ENCODE measurements at regions not wholly inside any gene's neighbourhood (a gene's known extent, or its start where the extent isn't known, plus 50 kb on each side); places are given as distances from the start of the nearest gene placed in this dataset.

DNA sequence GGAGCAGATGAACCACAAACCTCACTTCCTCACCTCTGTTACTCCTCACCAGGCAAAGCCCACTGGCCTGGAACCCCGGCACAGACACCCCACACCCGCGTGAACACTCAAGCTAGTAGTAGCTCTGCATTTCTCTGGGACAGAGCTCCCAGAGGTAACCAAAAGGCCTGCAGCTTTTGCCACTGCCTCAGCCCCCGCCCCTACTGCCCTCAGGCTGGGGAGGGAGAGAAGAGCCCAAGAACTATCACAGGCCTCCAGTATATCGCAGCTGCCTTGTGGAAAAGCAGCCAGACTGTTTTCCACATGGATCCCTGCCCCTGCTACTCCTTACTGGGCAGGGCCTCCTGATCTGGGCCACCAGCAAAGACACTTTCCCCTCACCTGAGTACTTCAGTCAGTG, 728.7 kb upstream of the ACTRT1 start:
- ATAC-seq (replicated peaks; ENCODE audit: extremely low read depth, poor library complexity, severe bottlenecking) = no peak
- Mint-ChIP-seq H3K4me3 (no peak overlapping the region), H3K9me3 (peaks cover 7% of the 10 kb centered on the region), H3K4me1 (peaks cover 15% of the 10 kb centered on the region), H3K27ac (ENCODE audit: low read depth) (no peak overlapping the region), H3K36me3 (ENCODE audit: insufficient read depth) (no peaks in the 10 kb centered on the region), H3K27me3 (no peaks in the 10 kb centered on the region)
- DNase-seq (ENCODE audit: low spot score in 2 of 2) = no peak

DNA sequence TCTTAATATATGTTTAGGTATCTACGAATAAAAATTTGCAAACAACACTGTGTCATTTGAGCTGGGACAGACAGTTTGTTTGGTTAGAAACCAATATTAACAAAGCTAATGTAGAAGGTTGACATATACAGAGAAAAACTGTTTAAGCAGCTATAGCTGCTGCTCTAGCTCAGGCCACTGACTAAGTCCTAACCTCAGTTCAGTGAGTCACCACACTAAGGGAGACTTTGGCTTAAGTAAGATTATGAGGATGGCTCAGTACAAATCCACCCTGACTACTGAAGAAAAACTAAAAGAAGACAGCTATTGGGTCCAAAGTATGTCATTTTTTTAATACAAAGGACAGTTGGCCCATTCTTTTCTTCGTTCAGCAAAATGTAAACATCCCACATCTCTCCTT, 717.3 kb upstream of the ACTRT1 start:
- H3K27ac Mint-ChIP-seq (ENCODE audit: low read depth) = no peak overlapping the region
- no peaks in the 10 kb centered on the region for H3K36me3 Mint-ChIP-seq (ENCODE audit: insufficient read depth)
- ATAC-seq (replicated peaks; ENCODE audit: extremely low read depth, poor library complexity, severe bottlenecking) = no peak
- no peaks in the 10 kb centered on the region for H3K27me3 Mint-ChIP-seq
- H3K4me3 Mint-ChIP-seq = no peak overlapping the region
- DNase-seq (ENCODE audit: low spot score in 2 of 2) = no peak
- peaks cover 11% of the 10 kb centered on the region for H3K9me3 Mint-ChIP-seq
- no peaks in the 10 kb centered on the region for H3K4me1 Mint-ChIP-seq

DNA sequence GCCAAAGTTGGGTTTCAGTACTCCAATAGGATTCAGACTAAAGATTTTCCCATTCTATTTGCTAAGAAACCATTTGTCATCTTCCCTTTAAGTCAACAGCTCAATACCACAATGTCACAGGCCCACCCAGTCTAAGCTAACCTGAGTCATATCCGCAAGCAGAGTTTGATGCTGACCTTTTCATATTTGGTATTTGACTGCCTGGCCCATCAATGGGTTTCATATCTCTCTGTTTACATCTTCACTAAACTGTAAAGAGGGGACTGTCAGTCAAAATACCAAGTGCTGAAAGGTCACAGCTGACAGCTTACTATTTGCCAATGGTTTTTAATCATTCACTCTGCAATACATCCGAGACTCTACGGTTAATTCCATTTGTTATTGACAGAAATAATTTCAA, 707.5 kb upstream of the ACTRT1 start:
- no peak for ATAC-seq (replicated peaks; ENCODE audit: extremely low read depth, poor library complexity, severe bottlenecking)
- no peak overlapping the region for H3K27ac Mint-ChIP-seq (ENCODE audit: low read depth)
- peaks cover 5% of the 10 kb centered on the region for H3K9me3 Mint-ChIP-seq
- H3K36me3 Mint-ChIP-seq (ENCODE audit: insufficient read depth) = no peaks in the 10 kb centered on the region
- H3K27me3 Mint-ChIP-seq = no peaks in the 10 kb centered on the region
- H3K4me1 Mint-ChIP-seq = no peaks in the 10 kb centered on the region
- H3K4me3 Mint-ChIP-seq = no peak overlapping the region
- no peak for DNase-seq (ENCODE audit: low spot score in 2 of 2)

DNA sequence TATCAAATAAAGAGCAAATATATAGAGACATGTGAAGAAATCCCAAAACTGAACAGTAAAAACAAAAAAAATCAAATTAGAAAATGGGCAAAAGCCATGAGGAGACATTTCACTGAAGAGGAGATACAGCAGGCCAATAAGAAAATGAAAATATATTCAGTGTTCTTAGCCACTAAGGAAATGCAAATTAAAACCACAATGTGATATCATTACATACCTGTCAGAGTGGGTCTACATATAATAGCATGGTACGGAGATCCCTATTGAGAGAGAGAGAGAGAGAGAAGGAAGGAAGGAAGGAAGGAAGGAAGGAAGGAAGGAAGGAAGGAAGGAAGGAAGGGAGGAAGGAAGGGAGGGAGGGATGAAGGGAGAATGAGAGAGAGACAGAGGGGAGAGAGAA, 707.0 kb upstream of the ACTRT1 start:
- no peaks in the 10 kb centered on the region for H3K36me3 Mint-ChIP-seq (ENCODE audit: insufficient read depth)
- no peak overlapping the region for H3K27ac Mint-ChIP-seq (ENCODE audit: low read depth)
- H3K4me3 Mint-ChIP-seq = no peak overlapping the region
- H3K27me3 Mint-ChIP-seq = no peaks in the 10 kb centered on the region
- no peak for ATAC-seq (replicated peaks; ENCODE audit: extremely low read depth, poor library complexity, severe bottlenecking)
- DNase-seq (ENCODE audit: low spot score in 2 of 2) = no peak
- no peaks in the 10 kb centered on the region for H3K9me3 Mint-ChIP-seq
- H3K4me1 Mint-ChIP-seq = no peaks in the 10 kb centered on the region

DNA sequence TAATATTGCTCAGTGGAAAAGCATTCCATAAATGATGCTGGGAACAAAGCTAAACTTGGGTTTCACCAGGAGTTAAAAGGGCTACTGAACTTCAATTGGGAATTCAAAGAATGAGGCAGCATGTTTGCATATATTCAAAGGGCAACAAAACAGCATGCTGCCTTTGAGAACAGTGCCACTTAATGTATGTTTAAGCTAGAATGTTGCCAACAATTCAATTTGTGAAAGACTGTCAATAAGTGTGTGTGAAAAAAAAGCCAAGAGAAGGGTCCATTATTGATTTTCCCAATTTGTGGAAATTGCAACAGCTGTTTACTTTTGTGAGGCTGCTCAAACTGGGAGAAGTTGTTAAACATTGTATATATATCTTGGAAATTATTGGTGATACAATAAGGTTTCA, 701.9 kb upstream of the ACTRT1 start:
- Mint-ChIP-seq H3K4me1 (no peaks in the 10 kb centered on the region), H3K27ac (ENCODE audit: low read depth) (no peak overlapping the region), H3K4me3 (no peak overlapping the region), H3K36me3 (ENCODE audit: insufficient read depth) (no peaks in the 10 kb centered on the region), H3K27me3 (no peaks in the 10 kb centered on the region), H3K9me3 (no peaks in the 10 kb centered on the region)
- ATAC-seq (replicated peaks; ENCODE audit: extremely low read depth, poor library complexity, severe bottlenecking) (no peak), DNase-seq (ENCODE audit: low spot score in 2 of 2) (no peak)

DNA sequence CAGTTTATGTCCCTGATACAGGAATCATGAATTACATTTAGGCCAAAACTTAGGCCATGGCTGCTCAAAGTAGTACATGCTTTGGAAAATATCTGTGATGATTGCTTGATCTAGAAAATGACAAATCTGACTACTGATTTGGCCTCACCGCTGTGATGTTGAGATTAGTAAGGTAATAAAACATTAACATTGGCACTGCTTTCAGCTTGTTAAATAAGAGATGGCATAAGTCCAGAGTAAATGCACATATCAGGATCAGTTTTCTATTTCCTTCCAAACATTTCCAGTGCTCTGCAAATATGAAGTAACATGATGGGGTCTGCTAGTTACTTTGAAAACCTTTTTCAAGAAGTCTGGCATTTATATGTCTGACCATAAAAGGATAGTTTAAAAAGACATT, 687.3 kb upstream of the ACTRT1 start:
- Mint-ChIP-seq H3K36me3 (ENCODE audit: insufficient read depth) (no peaks in the 10 kb centered on the region), H3K27me3 (no peaks in the 10 kb centered on the region), H3K4me3 (no peak overlapping the region), H3K27ac (ENCODE audit: low read depth) (no peak overlapping the region), H3K9me3 (peaks cover 6% of the 10 kb centered on the region), H3K4me1 (no peaks in the 10 kb centered on the region)
- ATAC-seq (replicated peaks; ENCODE audit: extremely low read depth, poor library complexity, severe bottlenecking) (no peak), DNase-seq (ENCODE audit: low spot score in 2 of 2) (no peak)

DNA sequence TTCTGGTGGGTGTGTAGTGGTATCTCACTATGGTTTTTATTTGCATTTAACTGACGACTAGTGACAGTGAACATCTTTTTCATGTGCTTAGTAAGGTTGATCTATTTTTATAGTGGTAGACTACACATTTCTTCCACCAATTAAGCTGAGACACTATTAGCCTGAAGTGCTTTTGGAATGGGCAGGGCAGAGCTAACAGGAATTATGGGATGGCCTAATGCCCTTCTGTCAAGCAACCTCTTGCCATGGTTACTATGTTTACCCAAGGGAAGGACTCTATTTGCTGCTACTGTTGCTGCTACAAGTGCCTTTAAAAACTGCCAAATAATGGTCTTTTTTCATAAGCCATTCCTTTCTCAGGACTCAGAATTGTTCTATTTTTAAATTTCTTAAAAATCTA, 676.7 kb upstream of the ACTRT1 start:
- no peak overlapping the region for H3K4me3 Mint-ChIP-seq
- no peak overlapping the region for H3K27ac Mint-ChIP-seq (ENCODE audit: low read depth)
- DNase-seq (ENCODE audit: low spot score in 2 of 2) (no peak), ATAC-seq (replicated peaks; ENCODE audit: extremely low read depth, poor library complexity, severe bottlenecking) (no peak)
- no peaks in the 10 kb centered on the region for H3K4me1 Mint-ChIP-seq
- peaks cover 11% of the 10 kb centered on the region for H3K9me3 Mint-ChIP-seq
- no peaks in the 10 kb centered on the region for H3K27me3 Mint-ChIP-seq
- H3K36me3 Mint-ChIP-seq (ENCODE audit: insufficient read depth) = peaks cover 3% of the 10 kb centered on the region

DNA sequence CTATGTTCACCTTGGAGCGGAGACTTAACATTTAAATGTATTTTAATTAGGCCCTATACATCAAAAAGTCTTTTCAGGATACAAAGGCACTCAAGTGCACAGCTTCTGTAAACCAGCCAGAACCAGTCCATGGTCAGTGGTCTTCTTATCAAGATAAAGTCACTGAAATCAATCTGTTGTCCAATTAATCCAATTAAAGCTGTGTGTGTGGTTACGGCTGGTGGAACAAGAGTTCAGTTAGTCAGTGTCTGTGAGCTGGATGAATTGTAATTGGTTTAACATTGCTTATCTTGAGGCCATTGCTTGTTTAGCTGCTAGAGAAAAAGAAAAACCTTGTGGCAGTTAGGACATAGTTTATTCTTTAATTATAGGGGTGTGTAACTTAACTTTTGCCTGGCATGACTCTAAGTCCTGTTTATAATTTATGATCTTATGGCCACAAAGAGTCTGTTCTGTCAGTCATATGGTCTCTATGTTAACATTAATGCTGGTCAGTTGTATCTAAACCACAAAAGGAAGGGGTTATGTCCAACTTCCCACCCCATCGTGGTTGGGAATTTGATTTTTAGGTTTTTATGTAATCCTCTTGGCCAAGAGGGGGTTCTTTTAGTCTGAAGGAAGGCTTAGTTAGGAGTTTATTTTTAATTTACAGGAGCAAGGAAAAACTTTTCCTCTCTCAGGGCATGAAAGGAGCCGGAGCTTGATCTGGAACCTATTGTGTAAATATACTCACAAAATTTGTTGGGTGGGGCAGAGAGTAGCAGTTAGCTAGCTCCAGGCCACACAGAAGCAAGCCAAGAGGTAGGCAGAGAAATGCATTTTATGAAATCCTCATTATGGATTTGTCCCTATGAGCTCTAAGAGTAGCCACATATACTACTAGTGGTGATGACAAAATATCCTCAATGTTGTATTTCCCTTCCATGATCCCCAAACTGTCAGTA, 665.7 kb upstream of the ACTRT1 start:
- no peak overlapping the region for H3K4me3 Mint-ChIP-seq
- no peaks in the 10 kb centered on the region for H3K9me3 Mint-ChIP-seq
- DNase-seq (ENCODE audit: low spot score in 2 of 2) (no peak), ATAC-seq (replicated peaks; ENCODE audit: extremely low read depth, poor library complexity, severe bottlenecking) (no peak)
- no peaks in the 10 kb centered on the region for H3K36me3 Mint-ChIP-seq (ENCODE audit: insufficient read depth)
- H3K4me1 Mint-ChIP-seq = no peaks in the 10 kb centered on the region
- no peak overlapping the region for H3K27ac Mint-ChIP-seq (ENCODE audit: low read depth)
- no peaks in the 10 kb centered on the region for H3K27me3 Mint-ChIP-seq

DNA sequence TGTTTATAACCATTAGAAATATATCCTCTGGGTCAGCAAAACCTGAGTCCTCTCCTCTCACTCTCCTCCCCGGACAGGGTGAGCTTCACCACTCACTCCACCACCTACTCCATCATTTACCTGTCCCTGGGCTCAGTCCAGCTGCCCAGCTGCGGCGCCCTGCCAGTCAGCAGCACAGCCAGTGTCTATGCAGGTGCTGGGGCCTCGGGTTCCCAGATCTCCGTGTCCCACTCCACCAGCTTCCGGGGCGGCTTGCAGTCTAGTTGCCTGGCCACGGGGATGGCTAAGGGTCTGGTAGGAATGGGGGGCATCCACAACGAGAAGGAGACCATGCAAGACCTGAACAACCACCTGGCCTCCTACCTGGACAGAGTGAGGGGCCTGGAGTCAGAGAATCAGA, 662.2 kb upstream of the ACTRT1 start:
- ATAC-seq (replicated peaks; ENCODE audit: extremely low read depth, poor library complexity, severe bottlenecking) = no peak
- DNase-seq (ENCODE audit: low spot score in 2 of 2) = no peak
- Mint-ChIP-seq H3K27me3 (no peaks in the 10 kb centered on the region), H3K4me3 (no peak overlapping the region), H3K4me1 (no peaks in the 10 kb centered on the region), H3K36me3 (ENCODE audit: insufficient read depth) (no peaks in the 10 kb centered on the region), H3K27ac (ENCODE audit: low read depth) (no peak overlapping the region), H3K9me3 (no peaks in the 10 kb centered on the region)

DNA sequence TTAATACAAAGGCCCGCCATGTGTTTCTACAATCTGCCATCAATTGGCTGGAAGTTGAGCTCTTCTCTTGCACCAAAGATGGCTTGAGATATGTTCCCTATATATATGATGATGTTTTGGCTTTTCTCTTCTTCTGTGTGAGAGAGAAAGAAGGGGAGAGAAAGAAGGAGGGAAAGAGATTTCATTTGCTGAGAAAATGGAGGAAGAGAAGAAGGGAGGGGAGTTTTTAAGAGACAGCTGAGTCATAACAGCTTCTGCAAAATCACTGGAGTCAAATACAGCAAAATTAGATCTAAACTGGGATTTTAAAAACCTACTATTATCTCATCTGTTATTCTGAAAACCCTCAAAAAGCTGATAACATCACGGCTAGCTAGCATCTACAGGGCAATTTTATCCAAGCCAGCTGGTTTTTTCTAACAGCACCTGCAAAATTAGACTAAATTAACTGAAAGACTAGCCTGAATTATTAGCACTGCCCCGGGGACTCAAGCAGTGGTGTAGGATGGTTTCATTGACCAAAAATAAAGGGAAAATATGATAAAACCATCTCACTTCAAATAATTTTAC, 647.6 kb upstream of the ACTRT1 start:
- Mint-ChIP-seq H3K36me3 (ENCODE audit: insufficient read depth) (no peaks in the 10 kb centered on the region), H3K4me1 (no peaks in the 10 kb centered on the region), H3K27me3 (no peaks in the 10 kb centered on the region), H3K27ac (ENCODE audit: low read depth) (no peak overlapping the region), H3K4me3 (no peak overlapping the region), H3K9me3 (peaks cover 9% of the 10 kb centered on the region)
- DNase-seq (ENCODE audit: low spot score in 2 of 2) (no peak), ATAC-seq (replicated peaks; ENCODE audit: extremely low read depth, poor library complexity, severe bottlenecking) (no peak)

DNA sequence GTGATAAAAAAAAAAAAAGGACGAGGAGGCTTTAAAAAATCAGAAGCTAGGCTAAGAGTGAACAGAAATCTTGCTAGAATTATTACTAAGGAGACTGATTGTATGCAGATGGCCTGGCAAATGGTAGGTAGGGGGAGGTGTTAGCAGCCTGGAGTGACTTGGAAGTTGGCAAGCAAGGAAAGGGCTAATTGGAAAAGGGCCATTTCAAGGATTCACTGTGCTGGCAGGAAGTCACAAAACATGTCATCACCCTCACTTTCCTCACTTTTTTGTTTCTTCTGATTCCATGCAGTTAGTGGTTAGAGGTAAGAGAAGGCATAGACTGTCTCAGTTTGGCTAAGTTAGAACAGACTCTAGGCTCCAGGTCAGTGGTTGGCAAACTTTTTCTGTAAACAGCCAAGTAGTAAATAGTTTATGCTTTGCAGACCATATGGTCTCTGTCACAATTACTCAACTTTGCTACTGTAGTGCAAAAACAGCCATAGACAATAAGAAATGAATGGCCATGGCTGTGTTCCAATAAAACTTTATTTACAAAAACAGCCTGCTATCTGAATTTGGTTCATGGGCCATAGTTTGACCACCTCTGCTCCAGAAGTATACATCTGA, 646.5 kb upstream of the ACTRT1 start:
- H3K27ac Mint-ChIP-seq (ENCODE audit: low read depth) = no peak overlapping the region
- H3K9me3 Mint-ChIP-seq = peaks cover 9% of the 10 kb centered on the region
- no peak for DNase-seq (ENCODE audit: low spot score in 2 of 2)
- no peaks in the 10 kb centered on the region for H3K36me3 Mint-ChIP-seq (ENCODE audit: insufficient read depth)
- ATAC-seq (replicated peaks; ENCODE audit: extremely low read depth, poor library complexity, severe bottlenecking) = no peak
- H3K27me3 Mint-ChIP-seq = no peaks in the 10 kb centered on the region
- no peaks in the 10 kb centered on the region for H3K4me1 Mint-ChIP-seq
- no peak overlapping the region for H3K4me3 Mint-ChIP-seq

DNA sequence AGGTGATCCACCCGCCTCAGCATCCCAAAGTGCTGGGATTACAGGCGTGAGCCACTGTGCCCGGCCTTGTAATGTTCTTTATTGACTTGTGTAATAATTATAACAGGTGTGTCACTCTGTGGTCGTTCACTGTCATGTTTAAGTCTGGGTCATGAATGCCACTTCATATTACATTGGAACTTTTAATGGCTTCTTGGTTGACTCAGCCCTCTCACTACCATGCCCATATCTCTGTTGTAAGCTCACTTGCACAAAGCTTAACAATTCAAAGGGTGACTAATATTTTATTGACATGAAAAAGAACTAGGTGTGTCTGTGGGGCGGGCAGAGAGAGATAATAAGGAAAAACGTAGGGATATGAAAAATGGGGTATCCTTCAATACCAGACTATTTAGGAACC, 639.7 kb upstream of the ACTRT1 start:
- H3K27me3 Mint-ChIP-seq = no peaks in the 10 kb centered on the region
- DNase-seq (ENCODE audit: low spot score in 2 of 2) (no peak), ATAC-seq (replicated peaks; ENCODE audit: extremely low read depth, poor library complexity, severe bottlenecking) (no peak)
- no peaks in the 10 kb centered on the region for H3K9me3 Mint-ChIP-seq
- H3K4me1 Mint-ChIP-seq = no peaks in the 10 kb centered on the region
- no peak overlapping the region for H3K4me3 Mint-ChIP-seq
- no peaks in the 10 kb centered on the region for H3K36me3 Mint-ChIP-seq (ENCODE audit: insufficient read depth)
- no peak overlapping the region for H3K27ac Mint-ChIP-seq (ENCODE audit: low read depth)

DNA sequence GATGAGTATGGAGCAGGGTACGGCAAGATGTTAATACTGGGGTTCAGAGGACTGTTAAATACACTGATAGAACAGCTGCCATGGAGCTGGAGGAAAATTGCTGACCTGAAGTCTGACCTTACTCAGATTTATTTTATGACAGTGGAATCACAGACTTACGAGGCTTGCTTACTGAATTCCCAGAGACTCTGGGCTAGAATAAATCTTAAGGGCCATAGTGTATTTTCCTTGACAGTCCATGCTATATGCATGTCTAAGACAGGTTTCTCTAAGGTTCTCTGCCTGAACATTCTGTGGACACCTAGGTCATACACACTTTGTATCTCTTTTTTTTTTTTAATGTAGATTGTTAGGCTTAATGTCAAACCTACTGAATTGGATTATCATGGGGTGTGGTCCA, 633.2 kb upstream of the ACTRT1 start:
- Mint-ChIP-seq H3K4me3 (no peak overlapping the region), H3K27me3 (no peaks in the 10 kb centered on the region), H3K27ac (ENCODE audit: low read depth) (no peak overlapping the region), H3K4me1 (no peaks in the 10 kb centered on the region), H3K9me3 (no peaks in the 10 kb centered on the region), H3K36me3 (ENCODE audit: insufficient read depth) (no peaks in the 10 kb centered on the region)
- no peak for DNase-seq (ENCODE audit: low spot score in 2 of 2)
- ATAC-seq (replicated peaks; ENCODE audit: extremely low read depth, poor library complexity, severe bottlenecking) = no peak

All from central memory CD8-positive, alpha-beta T cell (primary cell).